HG02973 (cell line): ENCODE measurements at regions not wholly inside any gene's neighbourhood (a gene's known extent, or its start where the extent isn't known, plus 50 kb on each side); places are given as distances from the start of the nearest gene placed in this dataset.
"Not testable (repeated sequence)": the region's sequence is repeated elsewhere in the genome, so short reads cannot be mapped to it uniquely, and the experiment has no call there.

Experiments
- ATAC-seq: cut with Tn5 transposase; IDR thresholded peaks from one replicate; pipeline ENCODE4 v1.9.1; 2021; ENCODE audit warnings: moderate library complexity; ENCODE audit not compliant: unreplicated experiment

GRCh38 chr4:145298885-145299284 lies 118.5 kb upstream of the OTUD4 start:
- ATAC-seq, result no peak

GRCh38 chr4:145297556-145297955 lies 117.2 kb upstream of the OTUD4 start:
- no peak for ATAC-seq

GRCh38 chr4:145295547-145295946 lies 115.2 kb upstream of the OTUD4 start:
- no peak for ATAC-seq

GRCh38 chr4:145295122-145295521 lies 114.7 kb upstream of the OTUD4 start:
- no peak for ATAC-seq

GRCh38 chr4:145293658-145294057 lies 113.3 kb upstream of the OTUD4 start:
- ATAC-seq, result no peak

GRCh38 chr4:145290955-145291354 lies 110.6 kb upstream of the OTUD4 start:
- no peak for ATAC-seq

DNA sequence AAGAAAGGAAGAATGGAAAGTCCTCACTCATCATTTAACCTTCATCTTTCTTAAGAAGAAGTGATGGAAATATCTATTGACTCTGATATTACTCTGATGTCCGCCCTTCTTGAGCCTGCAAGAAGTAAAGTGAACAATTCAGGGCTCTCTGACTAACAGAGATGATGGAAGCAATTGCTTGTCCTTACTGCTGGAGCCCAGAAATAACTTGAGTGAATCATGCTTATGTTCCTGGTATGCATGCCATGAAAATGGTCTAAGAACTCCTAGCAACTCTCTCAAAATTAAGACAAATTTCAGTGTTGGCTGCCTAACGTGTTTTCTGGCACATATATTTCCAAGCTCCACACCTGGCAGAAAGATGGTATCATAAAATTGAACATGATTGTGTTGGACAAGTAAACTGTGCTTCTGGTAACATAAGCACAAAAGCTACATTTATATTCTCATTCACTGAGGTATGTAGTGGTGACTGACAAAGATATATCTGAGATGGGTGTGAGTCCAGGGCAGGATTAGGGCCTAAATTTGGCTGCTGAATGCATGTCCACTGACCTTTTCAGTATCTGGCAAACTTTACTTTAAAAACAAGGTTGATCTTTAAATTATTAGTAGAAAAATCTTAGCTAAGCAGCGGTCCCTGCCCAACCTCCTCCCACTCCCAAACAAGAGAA lies 109.2 kb upstream of the OTUD4 start:
- ATAC-seq, result no peak

DNA sequence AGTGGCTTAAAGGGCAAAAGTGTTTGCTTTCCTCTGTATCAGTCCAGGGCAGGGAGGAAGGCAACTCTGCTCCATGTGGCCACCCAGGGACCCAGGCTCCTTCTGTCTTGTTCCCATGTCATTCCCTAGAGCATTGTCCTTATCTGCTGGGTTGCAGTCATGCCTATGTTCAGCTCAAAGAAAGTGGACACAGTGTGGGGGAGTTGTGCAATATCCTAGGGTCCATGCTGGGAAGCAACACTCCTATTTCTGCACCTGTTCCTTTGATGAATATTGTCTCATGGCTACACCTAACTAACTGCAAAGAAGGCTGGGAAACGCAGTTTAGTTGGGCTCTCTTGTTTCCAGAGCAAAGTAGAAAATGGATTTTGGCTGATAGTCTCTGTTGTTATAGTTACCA lies 107.0 kb upstream of the OTUD4 start:
- no peak for ATAC-seq

DNA sequence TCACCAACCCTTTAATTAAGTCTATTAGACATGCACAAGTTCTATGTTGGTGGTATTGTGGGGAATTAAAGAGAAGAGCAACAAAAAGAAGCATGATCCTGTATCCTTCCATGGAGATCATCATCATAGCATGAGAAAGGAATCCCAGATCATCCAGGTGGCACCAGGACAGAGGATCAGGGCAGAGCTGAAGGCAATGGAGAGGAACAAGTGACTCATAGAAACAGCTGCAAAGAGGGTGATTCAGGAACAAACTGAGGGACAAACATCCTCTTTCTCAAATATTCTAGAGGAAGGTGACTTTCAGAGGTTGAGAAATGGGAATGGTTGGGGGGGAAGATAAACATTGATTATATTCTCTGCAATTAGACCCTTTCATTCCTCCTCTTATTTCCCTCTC lies 105.5 kb upstream of the OTUD4 start:
- no peak for ATAC-seq

GRCh38 chr4:145283909-145284308 lies 103.5 kb upstream of the OTUD4 start:
- no peak for ATAC-seq

- no peak for ATAC-seq
Observed at GRCh38 chr4:145281951-145282350, 101.6 kb upstream of the OTUD4 start.

DNA sequence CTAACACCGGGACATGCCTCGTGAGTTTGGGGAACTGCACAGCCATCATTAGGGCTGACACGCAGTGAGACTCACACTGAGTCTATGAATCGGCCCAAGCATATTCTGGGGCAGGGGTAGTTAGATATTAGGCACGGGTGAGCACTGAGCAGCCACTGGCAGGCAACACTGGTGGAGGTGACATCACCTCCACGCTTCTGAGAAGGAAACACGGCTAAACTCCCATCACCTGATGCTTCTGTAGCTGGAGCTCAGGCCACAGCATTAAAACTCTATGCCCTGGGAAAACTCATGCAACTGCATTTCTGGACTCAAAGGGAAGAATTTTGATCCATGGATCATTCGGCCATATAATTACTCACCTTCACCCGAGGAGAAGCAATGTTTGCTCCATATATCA lies 100.8 kb upstream of the OTUD4 start:
- ATAC-seq, result no peak

DNA sequence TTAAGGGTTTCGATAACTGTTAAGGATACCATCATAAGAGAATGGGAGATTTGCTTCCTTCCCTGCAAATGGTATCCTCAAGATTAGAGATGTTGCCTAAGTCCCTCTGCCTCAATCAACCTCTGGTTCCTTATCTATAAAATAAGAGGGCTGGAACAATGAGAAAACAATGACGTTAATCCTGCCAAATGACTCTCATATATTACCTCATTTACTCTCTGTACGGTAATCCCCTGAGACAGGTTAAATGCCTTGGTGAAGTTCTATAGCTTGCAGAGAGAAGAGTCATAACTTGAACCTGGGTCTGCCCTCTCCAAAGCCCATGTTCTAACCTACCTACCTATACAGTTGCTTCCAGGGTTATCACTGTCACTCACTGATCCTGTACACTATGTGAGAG lies 100.2 kb upstream of the OTUD4 start:
- ATAC-seq, result no peak

- ATAC-seq, result no peak
Observed at GRCh38 chr4:145279122-145279960, 99.0 kb upstream of the OTUD4 start.

- ATAC-seq, result no peak
Observed at GRCh38 chr4:145278341-145279121, 98.1 kb upstream of the OTUD4 start.

DNA sequence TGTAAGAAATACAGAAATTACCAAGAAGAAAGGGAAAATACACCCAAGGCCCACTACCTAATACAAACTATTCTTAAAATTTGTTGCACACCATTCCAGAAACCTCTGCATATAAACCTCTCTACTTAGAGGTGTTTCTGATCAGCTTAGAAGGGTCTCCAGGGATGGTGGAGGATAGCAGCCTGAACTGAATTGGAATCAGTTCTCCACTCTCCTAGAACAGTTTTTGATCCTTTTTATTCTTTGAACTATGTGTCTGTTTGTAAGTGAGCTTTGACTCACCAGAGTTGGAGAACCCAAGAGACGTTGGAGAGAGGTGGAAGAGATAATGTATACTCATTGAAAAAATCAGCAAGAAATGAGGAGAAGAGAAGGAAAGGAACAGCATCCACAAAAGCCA lies 96.6 kb upstream of the OTUD4 start:
- no peak for ATAC-seq

GRCh38 chr4:145276050-145276449 lies 95.7 kb upstream of the OTUD4 start:
- no peak for ATAC-seq

- no peak for ATAC-seq
Observed at GRCh38 chr4:145271194-145271593, 90.8 kb upstream of the OTUD4 start.

DNA sequence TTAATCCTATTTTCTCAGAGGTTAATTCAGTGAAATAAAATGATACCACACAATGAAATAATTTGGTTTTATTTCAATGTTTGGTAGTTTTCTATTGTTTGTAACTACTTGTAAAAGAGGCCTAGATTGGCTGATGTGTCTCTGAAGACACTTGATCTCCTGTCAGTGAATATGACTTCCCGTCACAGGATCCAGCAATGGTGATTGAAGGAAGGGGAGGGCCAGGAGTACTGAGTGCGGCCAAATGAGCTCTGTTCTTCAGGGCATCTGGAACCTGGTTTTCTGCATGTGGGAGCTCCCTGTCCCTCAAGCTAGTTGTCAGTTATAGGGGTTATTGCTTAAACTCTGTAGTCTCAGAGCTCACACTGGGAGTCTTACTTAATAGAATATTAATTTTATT lies 86.5 kb upstream of the OTUD4 start:
- no peak for ATAC-seq

GRCh38 chr4:145260091-145260490 lies 79.7 kb upstream of the OTUD4 start:
- ATAC-seq, result no peak

- ATAC-seq, result not testable (repeated sequence)
Observed at GRCh38 chr4:145255311-145255710, 74.9 kb upstream of the OTUD4 start.

GRCh38 chr4:145252190-145252589 lies 71.8 kb upstream of the OTUD4 start:
- no peak for ATAC-seq
